IPS-NIHi7 (cell line): ENCODE measurements at regions not wholly inside any gene's neighbourhood (a gene's known extent, or its start where the extent isn't known, plus 50 kb on each side); places are given as distances from the start of the nearest gene placed in this dataset.
A peak's percentile ranks its signal among the peaks of the same experiment; 100 is the strongest.

ENCODE experiments used
- DNase-seq: peaks from one replicate; pipeline ENCODE4 v3.0.0; 2012; ENCODE audit warnings: mixed read lengths; ENCODE audit errors: extremely low spot score

GRCh38 chr4:56240554-56241174 is 146.6 kb downstream of the AASDH start:
- DNase-seq, result no peak

- no peak for DNase-seq
Observed at GRCh38 chr4:56238251-56238650, 149.0 kb downstream of the AASDH start.

- DNase-seq, result no peak
Observed at GRCh38 chr4:56235725-56236124, 151.6 kb downstream of the AASDH start.

- no peak for DNase-seq
Observed at GRCh38 chr4:56235011-56235410, 152.3 kb downstream of the AASDH start.

- no peak for DNase-seq
Observed at GRCh38 chr4:56234098-56234497, 153.2 kb downstream of the AASDH start.

- DNase-seq, result no peak
Observed at GRCh38 chr4:56231410-56231809, 155.9 kb downstream of the AASDH start.

- DNase-seq, result no peak
Observed at GRCh38 chr4:56229947-56230346, 157.3 kb downstream of the AASDH start.

GRCh38 chr4:56227301-56227835 is 159.9 kb downstream of the AASDH start:
- DNase-seq, result no peak

GRCh38 chr4:56226579-56226978 is 160.7 kb downstream of the AASDH start:
- peak; percentile 24 for DNase-seq

GRCh38 chr4:56224641-56225040 is 162.7 kb downstream of the AASDH start:
- no peak for DNase-seq

- no peak for DNase-seq
Observed at GRCh38 chr4:56222514-56222913, 164.8 kb downstream of the AASDH start.

GRCh38 chr4:56220261-56220660 is 167.0 kb downstream of the AASDH start:
- DNase-seq, result no peak

GRCh38 chr4:56219447-56219846 is 167.8 kb downstream of the AASDH start:
- no peak for DNase-seq

- DNase-seq, result no peak
Observed at GRCh38 chr4:56218230-56218895, 168.9 kb downstream of the AASDH start.

GRCh38 chr4:56217343-56217890 is 169.9 kb downstream of the AASDH start:
- no peak for DNase-seq

GRCh38 chr4:56215901-56216300 is 171.4 kb downstream of the AASDH start:
- DNase-seq, result peak; percentile 46

- DNase-seq, result no peak
Observed at GRCh38 chr4:56215141-56215783, 172.0 kb downstream of the AASDH start.

- no peak for DNase-seq
Observed at GRCh38 chr4:56213543-56213942, 173.7 kb downstream of the AASDH start.

- no peak for DNase-seq
Observed at GRCh38 chr4:56212774-56213173, 174.5 kb downstream of the AASDH start.

GRCh38 chr4:56211202-56211601 is 176.1 kb downstream of the AASDH start:
- DNase-seq, result no peak

- DNase-seq, result no peak
Observed at GRCh38 chr4:56210397-56210796, 176.9 kb downstream of the AASDH start.

- no peak for DNase-seq
Observed at GRCh38 chr4:56209767-56210166, 177.5 kb downstream of the AASDH start.

- no peak for DNase-seq
Observed at GRCh38 chr4:56208103-56208502, 179.2 kb downstream of the AASDH start.
